GM18868 (cell line): ENCODE measurements at regions not wholly inside any gene's neighbourhood (a gene's known extent, or its start where the extent isn't known, plus 50 kb on each side); places are given as distances from the start of the nearest gene placed in this dataset.

Source experiments
- ATAC-seq: cut with Tn5 transposase; IDR thresholded peaks from one replicate; pipeline ENCODE4 v1.9.1; 2021; ENCODE audit warnings: mild to moderate bottlenecking, moderate library complexity; ENCODE audit not compliant: unreplicated experiment

- ATAC-seq, result no peak
These were observed 187.3 kb upstream of the EGLN3 start for GRCh38 chr14:34138175-34138574.

GRCh38 chr14:34137001-34137745 is 186.3 kb upstream of the EGLN3 start:
- no peak for ATAC-seq

- no peak for ATAC-seq
These were observed 184.6 kb upstream of the EGLN3 start for GRCh38 chr14:34135492-34135891.

- ATAC-seq, result no peak
These were observed 183.6 kb upstream of the EGLN3 start for GRCh38 chr14:34134484-34134883.

- no peak for ATAC-seq
These were observed 179.2 kb upstream of the EGLN3 start for GRCh38 chr14:34129927-34130552.

GRCh38 chr14:34128665-34129064 is 177.8 kb upstream of the EGLN3 start:
- no peak for ATAC-seq

GRCh38 chr14:34126586-34126985 is 175.7 kb upstream of the EGLN3 start:
- ATAC-seq, result no peak

GRCh38 chr14:34124585-34124984 is 173.7 kb upstream of the EGLN3 start:
- ATAC-seq, result no peak

GRCh38 chr14:34122650-34123049 is 171.8 kb upstream of the EGLN3 start:
- no peak for ATAC-seq

GRCh38 chr14:34122081-34122480 is 171.2 kb upstream of the EGLN3 start:
- ATAC-seq, result no peak

GRCh38 chr14:34120185-34120977 is 169.5 kb upstream of the EGLN3 start:
- ATAC-seq, result no peak

GRCh38 chr14:34119107-34119858 is 168.4 kb upstream of the EGLN3 start:
- ATAC-seq, result no peak

- ATAC-seq, result no peak
These were observed 163.1 kb upstream of the EGLN3 start for GRCh38 chr14:34113991-34114390.

GRCh38 chr14:34113005-34113511 is 162.2 kb upstream of the EGLN3 start:
- no peak for ATAC-seq

- no peak for ATAC-seq
These were observed 161.1 kb upstream of the EGLN3 start for GRCh38 chr14:34111953-34112352.

- no peak for ATAC-seq
These were observed 160.6 kb upstream of the EGLN3 start for GRCh38 chr14:34111505-34111904.

- ATAC-seq, result no peak
These were observed 159.7 kb upstream of the EGLN3 start for GRCh38 chr14:34110531-34110930.

GRCh38 chr14:34107441-34107840 is 156.6 kb upstream of the EGLN3 start:
- ATAC-seq, result no peak

- ATAC-seq, result no peak
These were observed 155.4 kb upstream of the EGLN3 start for GRCh38 chr14:34106310-34106709.

- ATAC-seq, result no peak
These were observed 153.9 kb upstream of the EGLN3 start for GRCh38 chr14:34104489-34105397.
